ENCODE measurements at regions not wholly inside any gene's neighbourhood (a gene's known extent, or its start where the extent isn't known, plus 50 kb on each side); places are given as distances from the start of the nearest gene placed in this dataset.

GRCh38 chr5:57711471-57711870 is 228.9 kb upstream of the ACTBL2 start:
- no peak for DNase-seq (ENCODE audit: low read depth in 3 of 3)

GRCh38 chr5:57710126-57710525 is 227.5 kb upstream of the ACTBL2 start:
- no peak for DNase-seq (ENCODE audit: low read depth in 3 of 3)

GRCh38 chr5:57705769-57706168 is 223.2 kb upstream of the ACTBL2 start:
- DNase-seq (ENCODE audit: low read depth in 3 of 3) = no peak

GRCh38 chr5:57703721-57704120 is 221.1 kb upstream of the ACTBL2 start:
- DNase-seq (ENCODE audit: low read depth in 3 of 3) = no peak

- no peak for DNase-seq (ENCODE audit: low read depth in 3 of 3)
Measured at GRCh38 chr5:57700484-57700883, 217.9 kb upstream of the ACTBL2 start.

- DNase-seq (ENCODE audit: low read depth in 3 of 3) = no peak
Measured at GRCh38 chr5:57700072-57700471, 217.5 kb upstream of the ACTBL2 start.

- DNase-seq (ENCODE audit: low read depth in 3 of 3) = no peak
Measured at GRCh38 chr5:57698802-57699201, 216.2 kb upstream of the ACTBL2 start.

GRCh38 chr5:57698086-57698485 is 215.5 kb upstream of the ACTBL2 start:
- no peak for DNase-seq (ENCODE audit: low read depth in 3 of 3)

GRCh38 chr5:57696825-57697570 is 214.4 kb upstream of the ACTBL2 start:
- no peak for DNase-seq (ENCODE audit: low read depth in 3 of 3)

- DNase-seq (ENCODE audit: low read depth in 3 of 3) = no peak
Measured at GRCh38 chr5:57696389-57696769, 213.8 kb upstream of the ACTBL2 start.

GRCh38 chr5:57695706-57696388 is 213.2 kb upstream of the ACTBL2 start:
- no peak for DNase-seq (ENCODE audit: low read depth in 3 of 3)

- no peak for DNase-seq (ENCODE audit: low read depth in 3 of 3)
Measured at GRCh38 chr5:57695179-57695578, 212.6 kb upstream of the ACTBL2 start.

GRCh38 chr5:57693488-57694305 is 211.1 kb upstream of the ACTBL2 start:
- DNase-seq (ENCODE audit: low read depth in 3 of 3) = no peak

- peak in 1 of 3 experiments; percentile 12 for DNase-seq (ENCODE audit: low read depth in 3 of 3)
Measured at GRCh38 chr5:57692582-57693487, 210.2 kb upstream of the ACTBL2 start.

GRCh38 chr5:57690724-57691123 is 208.1 kb upstream of the ACTBL2 start:
- DNase-seq (ENCODE audit: low read depth in 3 of 3) = no peak

GRCh38 chr5:57687596-57687995 is 205.0 kb upstream of the ACTBL2 start:
- DNase-seq (ENCODE audit: low read depth in 3 of 3) = no peak

- DNase-seq (ENCODE audit: low read depth in 3 of 3) = no peak
Measured at GRCh38 chr5:57685516-57686255, 203.1 kb upstream of the ACTBL2 start.

- DNase-seq (ENCODE audit: low read depth in 3 of 3) = no peak
Measured at GRCh38 chr5:57684299-57684702, 201.7 kb upstream of the ACTBL2 start.

- no peak for DNase-seq (ENCODE audit: low read depth in 3 of 3)
Measured at GRCh38 chr5:57683036-57683630, 200.5 kb upstream of the ACTBL2 start.

- no peak for DNase-seq (ENCODE audit: low read depth in 3 of 3)
Measured at GRCh38 chr5:57681942-57682341, 199.3 kb upstream of the ACTBL2 start.
